ENCODE measurements at regions not wholly inside any gene's neighbourhood (a gene's known extent, or its start where the extent isn't known, plus 50 kb on each side); places are given as distances from the start of the nearest gene placed in this dataset.

GRCh38 chr6:45715508-45715803 is 300.2 kb downstream of the CLIC5 start:
- no peaks in the 10 kb centered on the region for H4K20me1 ChIP-seq (ENCODE audit: insufficient read depth)
- no peaks in the 10 kb centered on the region for H3K36me3 ChIP-seq (ENCODE audit: insufficient read depth)
- H3K9ac ChIP-seq: no peak overlapping the region; the same call in 1 of the 2 replicates
- peaks cover 60% of the 10 kb centered on the region for H3K4me1 ChIP-seq (ENCODE audit: low read depth, poor library complexity, severe bottlenecking)
- no peak for TF ChIP-seq CTCF (conservative IDR thresholded peaks at IDR 0.05; ENCODE audit: low read depth, low read length)
- peak overlapping the region; percentile 91 for H3K4me2 ChIP-seq
- peaks cover 4% of the 10 kb centered on the region; the same call in 1 of the 2 replicates for H3K79me2 ChIP-seq (ENCODE audit: insufficient read depth, low read depth)
- H3K27me3 ChIP-seq (ENCODE audit: insufficient read depth, low read depth): no peaks in the 10 kb centered on the region
- H3K4me3 ChIP-seq (IDR thresholded peaks at IDR 0.05; ENCODE audit: insufficient read depth, low read depth, low read length): no peak overlapping the region
- peak overlapping the region; percentile 66; the same call in 1 of the 2 replicates for H3K27ac ChIP-seq
- H2AFZ ChIP-seq (ENCODE audit: low read depth): 0 out of 2 replicates have a peak overlapping the region, but pooled peaks have one; percentile 43

GRCh38 chr6:45714741-45715507 is 300.7 kb downstream of the CLIC5 start:
- Histone ChIP-seq H3K27ac (peak overlapping the region; percentile 66), H3K79me2 (ENCODE audit: insufficient read depth, low read depth) (peaks cover 4% of the 10 kb centered on the region; the same call in 1 of the 2 replicates), H3K9ac (peak overlapping the region; percentile 39; the same call in 1 of the 2 replicates), H3K4me2 (peak overlapping the region; percentile 91), H2AFZ (ENCODE audit: low read depth) (peak overlapping the region; percentile 61), H3K4me3 (IDR thresholded peaks at IDR 0.05; ENCODE audit: insufficient read depth, low read depth, low read length) (no peak overlapping the region), H3K36me3 (ENCODE audit: insufficient read depth) (no peaks in the 10 kb centered on the region), H4K20me1 (ENCODE audit: insufficient read depth) (no peaks in the 10 kb centered on the region), H3K27me3 (ENCODE audit: insufficient read depth, low read depth) (no peaks in the 10 kb centered on the region), H3K4me1 (ENCODE audit: low read depth, poor library complexity, severe bottlenecking) (peaks cover 65% of the 10 kb centered on the region)
- TF ChIP-seq CTCF (conservative IDR thresholded peaks at IDR 0.05; ENCODE audit: low read depth, low read length): peak; percentile 83

GRCh38 chr6:45714006-45714730 is 301.5 kb downstream of the CLIC5 start:
- peak overlapping the region; percentile 61 for H2AFZ ChIP-seq (ENCODE audit: low read depth)
- H3K4me2 ChIP-seq: peak overlapping the region; percentile 91
- H3K4me1 ChIP-seq (ENCODE audit: low read depth, poor library complexity, severe bottlenecking): peaks cover 72% of the 10 kb centered on the region
- no peak overlapping the region for H3K4me3 ChIP-seq (IDR thresholded peaks at IDR 0.05; ENCODE audit: insufficient read depth, low read depth, low read length)
- no peaks in the 10 kb centered on the region for H3K36me3 ChIP-seq (ENCODE audit: insufficient read depth)
- no peaks in the 10 kb centered on the region for H4K20me1 ChIP-seq (ENCODE audit: insufficient read depth)
- H3K27me3 ChIP-seq (ENCODE audit: insufficient read depth, low read depth): no peaks in the 10 kb centered on the region
- no peak for TF ChIP-seq CTCF (conservative IDR thresholded peaks at IDR 0.05; ENCODE audit: low read depth, low read length)
- peak overlapping the region; percentile 66 for H3K27ac ChIP-seq
- H3K9ac ChIP-seq: peak overlapping the region; percentile 39; the same call in 1 of the 2 replicates
- H3K79me2 ChIP-seq (ENCODE audit: insufficient read depth, low read depth): peaks cover 4% of the 10 kb centered on the region; the same call in 1 of the 2 replicates
